Trophoblast cell (in vitro differentiated cells and primary cell): ENCODE measurements at regions not wholly inside any gene's neighbourhood (a gene's known extent, or its start where the extent isn't known, plus 50 kb on each side); places are given as distances from the start of the nearest gene placed in this dataset.
"Not testable (repeated sequence)": the region's sequence is repeated elsewhere in the genome, so short reads cannot be mapped to it uniquely, and the experiment has no call there.

Experiments used
- DNase-seq, 2 donors: peaks; one replicate each; pipeline ENCODE4 v3.0.0-alpha.2; 2016
- H2AFZ ChIP-seq: 2 replicates; pipeline ENCODE4 v1.6.1; 2013; ENCODE audit warnings: low read length, moderate library complexity, mild to moderate bottlenecking; ENCODE audit not compliant: insufficient read depth, poor library complexity
- H2AK5ac ChIP-seq: 2 replicates; pipeline ENCODE4 v1.6.1; 2013; ENCODE audit warnings: mild to moderate bottlenecking, low read length
- H2BK120ac ChIP-seq: 2 replicates; pipeline ENCODE4 v1.6.1; 2013; ENCODE audit warnings: low read length, mild to moderate bottlenecking, moderate library complexity; ENCODE audit not compliant: insufficient read depth, poor library complexity
- H2BK12ac ChIP-seq: 2 replicates; pipeline ENCODE4 v1.6.1; 2013; ENCODE audit warnings: mild to moderate bottlenecking, low read length, moderate library complexity
- H2BK5ac ChIP-seq: 2 replicates; pipeline ENCODE4 v1.6.1; 2013; ENCODE audit warnings: low read length, low read depth, moderate library complexity, mild to moderate bottlenecking; ENCODE audit not compliant: poor library complexity
- H3K14ac ChIP-seq: 2 replicates; pipeline ENCODE4 v1.6.1; 2013; ENCODE audit warnings: mild to moderate bottlenecking, low read length
- H3K18ac ChIP-seq: 2 replicates; pipeline ENCODE4 v1.6.1; 2013; ENCODE audit warnings: mild to moderate bottlenecking, low read length
- H3K23ac ChIP-seq: 2 replicates; pipeline ENCODE4 v1.6.1; 2013; ENCODE audit warnings: low read length
- H3K27ac ChIP-seq: 2 replicates; pipeline ENCODE4 v1.5.1; 2013; ENCODE audit warnings: low read depth, mild to moderate bottlenecking, inconsistent platforms, low read length, moderate library complexity
- H3K27me3 ChIP-seq: 2 replicates; pipeline ENCODE4 v1.6.1; 2013; ENCODE audit warnings: inconsistent platforms, mild to moderate bottlenecking, low read length, moderate library complexity; ENCODE audit not compliant: insufficient read depth
- H3K36me3 ChIP-seq, 2 experiments: 1 replicate in 1 of 2; 2 replicates in 1 of 2; pipeline ENCODE4 v1.6.1; 2013; ENCODE audit warnings: low read length in 2 of 2, mild to moderate bottlenecking in 2 of 2, moderate library complexity in 1 of 2; ENCODE audit not compliant: insufficient read depth in 2 of 2, control insufficient read depth in 1 of 2
- H3K4ac ChIP-seq: 2 replicates; pipeline ENCODE4 v1.6.1; 2013; ENCODE audit warnings: low read depth, mild to moderate bottlenecking, low read length, moderate library complexity
- H3K4me1 ChIP-seq, 2 experiments: 1 replicate in 1 of 2; 2 replicates in 1 of 2; pipeline ENCODE4 v1.6.1; 2013; ENCODE audit warnings: low read length in 2 of 2, mild to moderate bottlenecking in 2 of 2, moderate library complexity in 1 of 2; ENCODE audit not compliant: insufficient read depth in 2 of 2, control insufficient read depth in 1 of 2
- H3K4me2 ChIP-seq: 2 replicates; pipeline ENCODE4 v1.6.1; 2013; ENCODE audit warnings: inconsistent platforms, mild to moderate bottlenecking, low read length, moderate library complexity
- H3K4me3 ChIP-seq: 2 replicates; pipeline ENCODE4 v1.5.1; 2013; ENCODE audit warnings: mild to moderate bottlenecking, low read depth, low read length, inconsistent platforms
- H3K79me1 ChIP-seq: one replicate; pipeline ENCODE4 v1.6.1; 2013; ENCODE audit warnings: low read length
- H3K79me2 ChIP-seq: 2 replicates; pipeline ENCODE4 v1.6.1; 2013; ENCODE audit warnings: low read length, mild to moderate bottlenecking; ENCODE audit not compliant: control insufficient read depth, insufficient read depth, poor library complexity
- H3K9ac ChIP-seq: 2 replicates; pipeline ENCODE4 v1.6.1; 2013; ENCODE audit warnings: mild to moderate bottlenecking, low read length
- H3K9me3 ChIP-seq: 2 replicates; pipeline ENCODE4 v1.6.1; 2013; ENCODE audit warnings: low read depth, mild to moderate bottlenecking, control low read depth, inconsistent platforms, low read length; ENCODE audit not compliant: insufficient read depth
- H4K12ac ChIP-seq: 2 replicates; pipeline ENCODE4 v1.6.1; 2013; ENCODE audit warnings: low read depth, mild to moderate bottlenecking, low read length, moderate library complexity
- H4K8ac ChIP-seq: 2 replicates; pipeline ENCODE4 v1.6.1; 2013; ENCODE audit warnings: low read depth, mild to moderate bottlenecking, low read length, moderate library complexity
- H4K91ac ChIP-seq: one replicate; pipeline ENCODE4 v1.6.1; 2013; ENCODE audit warnings: low read depth, mild to moderate bottlenecking, low read length, moderate library complexity
- WGBS: extraction: QIAGEN DNeasy Blood & Tissue Kit; methylation state at CpG from one replicate; pipeline ENCODE4 v1.1.7; 2013; ENCODE audit warnings: missing lambda C conversion rate; ENCODE audit not compliant: insufficient read length, insufficient coverage; ENCODE audit errors: extremely low coverage; 5-methylcytosine and 5-hydroxymethylcytosine counted together

DNA sequence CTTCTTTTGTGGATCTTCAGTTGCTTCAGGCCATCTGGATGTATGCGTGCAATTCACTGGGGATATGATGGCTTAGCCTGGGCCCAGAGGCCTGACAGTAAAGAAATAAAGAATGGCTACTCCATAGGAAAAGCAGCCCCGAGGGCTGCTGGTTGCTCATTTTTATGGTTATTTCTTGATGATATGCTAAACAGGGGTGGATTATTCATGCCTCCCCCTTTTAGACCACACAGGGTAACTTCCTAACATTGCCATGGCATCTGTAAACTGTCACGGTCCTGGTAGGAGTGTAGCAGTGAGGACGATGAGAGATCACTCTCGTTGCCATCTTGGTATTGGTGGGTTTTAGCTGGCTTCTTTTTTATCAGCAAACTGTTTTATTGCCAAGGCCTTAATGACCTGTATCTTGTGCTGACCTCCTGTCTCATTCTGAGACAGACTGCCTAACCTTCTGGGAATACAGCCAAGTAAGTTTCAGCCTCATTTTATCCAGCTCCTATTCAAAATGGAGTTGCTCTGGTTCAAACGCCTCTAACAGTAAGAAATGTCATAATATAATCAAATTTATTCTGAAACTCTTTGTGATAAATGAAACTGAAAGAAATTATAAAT lies 60.5 kb downstream of the DSEL start:
- no peaks in the 10 kb centered on the region for H3K27me3 ChIP-seq
- no peaks in the 10 kb centered on the region for H3K36me3 ChIP-seq
- no peak overlapping the region for H4K8ac ChIP-seq
- WGBS = no CpG with 5 or more reads among the region's 6 CpGs
- no peak for DNase-seq
- no peak overlapping the region for H3K18ac ChIP-seq
- H3K79me2 ChIP-seq = no peaks in the 10 kb centered on the region
- no peak overlapping the region for H2BK12ac ChIP-seq
- H3K23ac ChIP-seq = no peak overlapping the region
- no peaks in the 10 kb centered on the region for H3K9me3 ChIP-seq
- H3K4me2 ChIP-seq = no peak overlapping the region
- no peak overlapping the region for H3K27ac ChIP-seq
- no peak overlapping the region for H4K12ac ChIP-seq
- no peak overlapping the region for H2AFZ ChIP-seq
- H3K4ac ChIP-seq = no peak overlapping the region
- no peak overlapping the region for H4K91ac ChIP-seq
- H3K79me1 ChIP-seq = no peaks in the 10 kb centered on the region
- H3K14ac ChIP-seq = no peak overlapping the region
- no peak overlapping the region for H3K9ac ChIP-seq
- H2BK5ac ChIP-seq = no peak overlapping the region
- H3K4me1 ChIP-seq = no peaks in the 10 kb centered on the region
- H2AK5ac ChIP-seq = no peak overlapping the region
- H3K4me3 ChIP-seq = no peak overlapping the region
- H2BK120ac ChIP-seq = no peak overlapping the region

- no peak overlapping the region for H3K4me2 ChIP-seq
- no peaks in the 10 kb centered on the region for H3K4me1 ChIP-seq
- H4K8ac ChIP-seq = no peak overlapping the region
- no peak overlapping the region for H2BK5ac ChIP-seq
- H3K4ac ChIP-seq = no peak overlapping the region
- no peaks in the 10 kb centered on the region for H3K27me3 ChIP-seq
- H2BK120ac ChIP-seq = no peak overlapping the region
- no peak overlapping the region for H4K91ac ChIP-seq
- no peaks in the 10 kb centered on the region for H3K79me1 ChIP-seq
- no peak overlapping the region for H2AK5ac ChIP-seq
- H2BK12ac ChIP-seq = no peak overlapping the region
- H2AFZ ChIP-seq = no peak overlapping the region
- WGBS = no CpG with 5 or more reads among the region's 2 CpGs
- no peak overlapping the region for H3K4me3 ChIP-seq
- no peaks in the 10 kb centered on the region for H3K79me2 ChIP-seq
- no peak for DNase-seq
- H3K23ac ChIP-seq = no peak overlapping the region
- no peak overlapping the region for H3K14ac ChIP-seq
- no peaks in the 10 kb centered on the region for H3K9me3 ChIP-seq
- H3K18ac ChIP-seq = no peak overlapping the region
- no peak overlapping the region for H3K27ac ChIP-seq
- H4K12ac ChIP-seq = no peak overlapping the region
- H3K36me3 ChIP-seq = no peaks in the 10 kb centered on the region
- H3K9ac ChIP-seq = no peak overlapping the region
Measured at GRCh38 chr18:67453901-67454300, 62.6 kb downstream of the DSEL start.

DNA sequence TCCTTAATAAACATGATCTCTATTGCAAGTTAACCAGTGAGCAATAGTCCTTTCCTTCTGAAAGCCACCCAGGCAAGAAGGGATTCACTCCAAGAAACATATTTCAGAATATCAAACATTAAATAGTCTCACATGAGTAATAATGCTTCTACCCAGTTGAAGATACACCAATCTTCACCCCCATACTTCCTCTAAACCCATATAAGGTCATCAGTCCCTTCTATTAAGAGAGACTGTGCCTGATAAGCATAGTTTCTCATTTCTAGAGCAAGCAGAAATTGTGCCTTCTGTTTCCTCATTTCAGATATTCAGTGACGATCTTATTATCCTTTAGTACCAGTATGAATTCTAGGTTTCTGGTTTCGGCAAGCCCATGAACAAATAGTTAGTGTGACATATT lies 64.6 kb downstream of the DSEL start:
- Histone ChIP-seq H3K4me2 (no peak overlapping the region), H3K9ac (no peak overlapping the region), H3K4me1 (no peaks in the 10 kb centered on the region), H4K91ac (no peak overlapping the region), H3K4me3 (no peak overlapping the region), H3K18ac (no peak overlapping the region), H2BK120ac (no peak overlapping the region), H2AFZ (no peak overlapping the region), H2BK12ac (no peak overlapping the region), H4K12ac (no peak overlapping the region), H2AK5ac (no peak overlapping the region), H4K8ac (no peak overlapping the region), H3K27ac (no peak overlapping the region), H2BK5ac (no peak overlapping the region), H3K36me3 (no peaks in the 10 kb centered on the region), H3K79me1 (no peaks in the 10 kb centered on the region), H3K14ac (no peak overlapping the region), H3K9me3 (no peaks in the 10 kb centered on the region), H3K23ac (no peak overlapping the region), H3K4ac (no peak overlapping the region), H3K79me2 (no peaks in the 10 kb centered on the region), H3K27me3 (no peaks in the 10 kb centered on the region)
- no CpG with 5 or more reads among the region's 2 CpGs for WGBS
- DNase-seq = no peak

DNA sequence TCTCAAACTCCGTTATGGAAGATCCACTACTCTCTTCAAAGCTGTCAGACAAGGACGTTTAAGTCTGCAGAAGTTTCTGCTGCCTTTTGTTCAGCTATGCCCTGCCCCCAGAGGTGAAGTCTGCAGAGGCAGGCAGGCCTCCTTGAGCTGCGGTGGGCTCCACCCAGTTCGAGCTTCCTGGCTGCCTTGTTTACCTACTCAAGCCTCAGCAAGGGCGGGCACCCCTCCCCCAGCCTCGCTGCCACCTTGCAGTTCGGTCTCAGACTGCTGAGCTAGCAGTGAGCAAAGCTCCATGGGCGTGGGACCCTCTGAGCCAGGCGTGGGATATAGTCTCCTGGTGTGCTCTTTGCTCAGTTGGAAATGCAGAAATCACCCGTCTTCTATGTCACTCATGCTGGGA lies 65.4 kb downstream of the DSEL start:
- not testable (repeated sequence) for DNase-seq, H4K8ac ChIP-seq, H4K91ac ChIP-seq, H3K36me3 ChIP-seq, H2BK12ac ChIP-seq, H3K4me1 ChIP-seq, H3K9ac ChIP-seq, H3K27ac ChIP-seq, H2BK120ac ChIP-seq, H3K4me3 ChIP-seq, H3K79me2 ChIP-seq, H2AK5ac ChIP-seq, H4K12ac ChIP-seq, H3K9me3 ChIP-seq, H3K4me2 ChIP-seq, H3K14ac ChIP-seq, H3K27me3 ChIP-seq, H3K4ac ChIP-seq, H2AFZ ChIP-seq, H3K79me1 ChIP-seq, H2BK5ac ChIP-seq, H3K18ac ChIP-seq, H3K23ac ChIP-seq
- no CpG with 5 or more reads among the region's 10 CpGs for WGBS
